ENCODE measurements at regions not wholly inside any gene's neighbourhood (a gene's known extent, or its start where the extent isn't known, plus 50 kb on each side); places are given as distances from the start of the nearest gene placed in this dataset.

- TF ChIP-seq CTCF (IDR thresholded peaks at IDR 0.05) = no peak
- no peak for TF ChIP-seq ZFX (IDR thresholded peaks at IDR 0.05; ENCODE audit: borderline replicate concordance)
Observed at GRCh38 chr15:46681901-46682300, 1035.4 kb upstream of the SEMA6D start.
